ENCODE measurements at regions not wholly inside any gene's neighbourhood (a gene's known extent, or its start where the extent isn't known, plus 50 kb on each side); places are given as distances from the start of the nearest gene placed in this dataset.

DNA sequence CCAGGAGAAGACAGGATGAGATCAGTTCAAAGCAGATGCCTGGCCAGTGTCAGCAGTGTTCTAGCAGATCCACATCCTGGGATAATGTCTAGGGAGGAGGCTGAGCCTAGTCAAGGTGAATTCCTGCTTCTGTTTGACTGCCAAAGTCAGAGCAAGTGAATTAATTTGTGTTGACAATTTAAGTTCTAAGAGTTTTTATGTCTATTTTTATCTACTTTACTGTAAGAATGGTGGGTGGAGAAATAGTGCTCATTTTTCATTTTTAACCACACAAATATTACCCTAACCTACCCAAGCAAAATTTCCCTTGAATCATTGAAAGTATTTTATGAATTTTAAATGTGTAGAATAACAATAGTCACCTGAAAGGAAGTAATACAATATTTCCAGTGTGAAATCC lies 207.6 kb upstream of the SLC10A2 start:
- TF ChIP-seq, protein P1, sequence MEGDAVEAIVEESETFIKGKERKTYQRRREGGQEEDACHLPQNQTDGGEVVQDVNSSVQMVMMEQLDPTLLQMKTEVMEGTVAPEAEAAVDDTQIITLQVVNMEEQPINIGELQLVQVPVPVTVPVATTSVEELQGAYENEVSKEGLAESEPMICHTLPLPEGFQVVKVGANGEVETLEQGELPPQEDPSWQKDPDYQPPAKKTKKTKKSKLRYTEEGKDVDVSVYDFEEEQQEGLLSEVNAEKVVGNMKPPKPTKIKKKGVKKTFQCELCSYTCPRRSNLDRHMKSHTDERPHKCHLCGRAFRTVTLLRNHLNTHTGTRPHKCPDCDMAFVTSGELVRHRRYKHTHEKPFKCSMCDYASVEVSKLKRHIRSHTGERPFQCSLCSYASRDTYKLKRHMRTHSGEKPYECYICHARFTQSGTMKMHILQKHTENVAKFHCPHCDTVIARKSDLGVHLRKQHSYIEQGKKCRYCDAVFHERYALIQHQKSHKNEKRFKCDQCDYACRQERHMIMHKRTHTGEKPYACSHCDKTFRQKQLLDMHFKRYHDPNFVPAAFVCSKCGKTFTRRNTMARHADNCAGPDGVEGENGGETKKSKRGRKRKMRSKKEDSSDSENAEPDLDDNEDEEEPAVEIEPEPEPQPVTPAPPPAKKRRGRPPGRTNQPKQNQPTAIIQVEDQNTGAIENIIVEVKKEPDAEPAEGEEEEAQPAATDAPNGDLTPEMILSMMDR (IDR thresholded peaks at IDR 0.05; ENCODE audit: low read depth, low read length, poor library complexity, severe bottlenecking): no peak
- TF ChIP-seq EZH2phosphoT487 (IDR thresholded peaks at IDR 0.05; ENCODE audit: borderline replicate concordance, low read length): no peak
